ENCODE measurements at regions not wholly inside any gene's neighbourhood (a gene's known extent, or its start where the extent isn't known, plus 50 kb on each side); places are given as distances from the start of the nearest gene placed in this dataset.

GRCh38 chr4:38344929-38345328 lies 319.1 kb upstream of the KLF3 start:
- peaks cover 6% of the 10 kb centered on the region for H3K27me3 Mint-ChIP-seq (ENCODE audit: low read depth)
- peaks cover 12% of the 10 kb centered on the region in 2 donors for H3K36me3 Mint-ChIP-seq (ENCODE audit: insufficient read depth in 2 of 2)
- H3K4me3 Mint-ChIP-seq = no peak overlapping the region
- H3K9me3 Mint-ChIP-seq = peaks cover 12 to 13% of the 10 kb centered on the region in 2 donors
- H3K4me1 Mint-ChIP-seq (ENCODE audit: low read depth) = no peaks in the 10 kb centered on the region
- DNase-seq = no peak
- no peak overlapping the region for H3K27ac Mint-ChIP-seq
- no peak for ATAC-seq (replicated peaks in 1 of 2)

- peaks cover 17 to 24% of the 10 kb centered on the region in 2 donors for H3K9me3 Mint-ChIP-seq
- H3K27me3 Mint-ChIP-seq (ENCODE audit: low read depth) = peaks cover 6% of the 10 kb centered on the region
- H3K36me3 Mint-ChIP-seq (ENCODE audit: insufficient read depth in 2 of 2) = peaks cover 20 to 26% of the 10 kb centered on the region in 2 donors
- H3K27ac Mint-ChIP-seq = no peak overlapping the region
- ATAC-seq (replicated peaks in 1 of 2) = no peak
- H3K4me1 Mint-ChIP-seq (ENCODE audit: low read depth) = no peaks in the 10 kb centered on the region
- no peak overlapping the region for H3K4me3 Mint-ChIP-seq
- DNase-seq = no peak
These were observed 316.7 kb upstream of the KLF3 start for GRCh38 chr4:38347251-38347650.

GRCh38 chr4:38354421-38354820 lies 309.6 kb upstream of the KLF3 start:
- peaks cover 9 to 25% of the 10 kb centered on the region in 2 donors for H3K9me3 Mint-ChIP-seq
- no peak overlapping the region for H3K4me3 Mint-ChIP-seq
- H3K4me1 Mint-ChIP-seq (ENCODE audit: low read depth) = peaks cover 14% of the 10 kb centered on the region
- H3K27me3 Mint-ChIP-seq (ENCODE audit: low read depth) = no peaks in the 10 kb centered on the region
- no peak for ATAC-seq (replicated peaks in 1 of 2)
- no peak overlapping the region for H3K27ac Mint-ChIP-seq
- H3K36me3 Mint-ChIP-seq (ENCODE audit: insufficient read depth in 2 of 2) = peaks cover 12 to 20% of the 10 kb centered on the region in 2 donors
- DNase-seq = no peak

- H3K4me1 Mint-ChIP-seq (ENCODE audit: low read depth) = peaks cover 18% of the 10 kb centered on the region
- DNase-seq (no peak), ATAC-seq (replicated peaks in 1 of 2) (no peak)
- H3K27ac Mint-ChIP-seq = no peak overlapping the region
- no peaks in the 10 kb centered on the region for H3K27me3 Mint-ChIP-seq (ENCODE audit: low read depth)
- peaks cover 12 to 20% of the 10 kb centered on the region in 2 donors for H3K36me3 Mint-ChIP-seq (ENCODE audit: insufficient read depth in 2 of 2)
- no peak overlapping the region for H3K4me3 Mint-ChIP-seq
- H3K9me3 Mint-ChIP-seq = peaks cover 9 to 25% of the 10 kb centered on the region in 2 donors
These were observed 309.1 kb upstream of the KLF3 start for GRCh38 chr4:38354872-38355271.

GRCh38 chr4:38356686-38357085 lies 307.3 kb upstream of the KLF3 start:
- no peak overlapping the region for H3K27ac Mint-ChIP-seq
- H3K4me3 Mint-ChIP-seq = no peak overlapping the region
- H3K27me3 Mint-ChIP-seq (ENCODE audit: low read depth) = no peaks in the 10 kb centered on the region
- peaks cover 21% of the 10 kb centered on the region for H3K4me1 Mint-ChIP-seq (ENCODE audit: low read depth)
- ATAC-seq (replicated peaks in 1 of 2) = no peak
- peaks cover 4 to 15% of the 10 kb centered on the region in 2 donors for H3K9me3 Mint-ChIP-seq
- peaks cover 4 to 7% of the 10 kb centered on the region in 2 donors for H3K36me3 Mint-ChIP-seq (ENCODE audit: insufficient read depth in 2 of 2)
- DNase-seq = no peak

GRCh38 chr4:38357546-38357945 lies 306.5 kb upstream of the KLF3 start:
- Mint-ChIP-seq H3K9me3 (peaks cover 2 to 12% of the 10 kb centered on the region in 2 donors), H3K27ac (no peak overlapping the region), H3K4me1 (ENCODE audit: low read depth) (peaks cover 21% of the 10 kb centered on the region), H3K36me3 (ENCODE audit: insufficient read depth in 2 of 2) (peaks cover under 1 to 2% of the 10 kb centered on the region in 2 donors), H3K4me3 (no peak overlapping the region), H3K27me3 (ENCODE audit: low read depth) (no peaks in the 10 kb centered on the region)
- no peak for DNase-seq
- ATAC-seq (replicated peaks in 1 of 2) = no peak

GRCh38 chr4:38359113-38359512 lies 304.9 kb upstream of the KLF3 start:
- DNase-seq (no peak), ATAC-seq (replicated peaks in 1 of 2) (peak; percentile 62 to 67)
- peak overlapping the region in 1 of 2 donors; percentile 58 for H3K4me3 Mint-ChIP-seq
- H3K27ac Mint-ChIP-seq = peak overlapping the region; percentile 38
- no peaks in the 10 kb centered on the region for H3K27me3 Mint-ChIP-seq (ENCODE audit: low read depth)
- peaks cover 0 to 5% of the 10 kb centered on the region in 2 donors for H3K9me3 Mint-ChIP-seq
- H3K36me3 Mint-ChIP-seq (ENCODE audit: insufficient read depth in 2 of 2) = no peaks in the 10 kb centered on the region
- H3K4me1 Mint-ChIP-seq (ENCODE audit: low read depth) = peaks cover 21% of the 10 kb centered on the region

- Mint-ChIP-seq H3K27me3 (ENCODE audit: low read depth) (no peaks in the 10 kb centered on the region), H3K4me1 (ENCODE audit: low read depth) (peaks cover 21% of the 10 kb centered on the region), H3K9me3 (peaks cover 0 to 1% of the 10 kb centered on the region in 2 donors), H3K27ac (no peak overlapping the region), H3K36me3 (ENCODE audit: insufficient read depth in 2 of 2) (no peaks in the 10 kb centered on the region), H3K4me3 (no peak overlapping the region)
- DNase-seq = no peak
- no peak for ATAC-seq (replicated peaks in 1 of 2)
These were observed 303.8 kb upstream of the KLF3 start for GRCh38 chr4:38360201-38360600.

GRCh38 chr4:38364383-38364963 lies 299.5 kb upstream of the KLF3 start:
- no peak overlapping the region for H3K27ac Mint-ChIP-seq

GRCh38 chr4:38365261-38365660 lies 298.7 kb upstream of the KLF3 start:
- H3K4me1 Mint-ChIP-seq (ENCODE audit: low read depth) = peaks cover 21% of the 10 kb centered on the region
- no peaks in the 10 kb centered on the region for H3K9me3 Mint-ChIP-seq
- ATAC-seq (replicated peaks in 1 of 2) = no peak
- H3K27ac Mint-ChIP-seq = no peak overlapping the region
- no peaks in the 10 kb centered on the region for H3K36me3 Mint-ChIP-seq (ENCODE audit: insufficient read depth in 2 of 2)
- H3K27me3 Mint-ChIP-seq (ENCODE audit: low read depth) = no peaks in the 10 kb centered on the region
- H3K4me3 Mint-ChIP-seq = no peak overlapping the region
- DNase-seq = no peak

More at GRCh38 chr4:38364383-38364963, 299.5 kb upstream of the KLF3 start:
- H3K9me3 Mint-ChIP-seq = peaks cover 0 to 1% of the 10 kb centered on the region in 2 donors
- ATAC-seq (replicated peaks in 1 of 2) (no peak), DNase-seq (no peak)
- no peaks in the 10 kb centered on the region for H3K27me3 Mint-ChIP-seq (ENCODE audit: low read depth)
- no peaks in the 10 kb centered on the region for H3K36me3 Mint-ChIP-seq (ENCODE audit: insufficient read depth in 2 of 2)
- no peak overlapping the region for H3K4me3 Mint-ChIP-seq
- peaks cover 29% of the 10 kb centered on the region for H3K4me1 Mint-ChIP-seq (ENCODE audit: low read depth)

GRCh38 chr4:38365748-38366310 lies 298.2 kb upstream of the KLF3 start:
- Mint-ChIP-seq H3K36me3 (ENCODE audit: insufficient read depth in 2 of 2) (no peaks in the 10 kb centered on the region), H3K4me3 (no peak overlapping the region), H3K27me3 (ENCODE audit: low read depth) (no peaks in the 10 kb centered on the region), H3K4me1 (ENCODE audit: low read depth) (peaks cover 21% of the 10 kb centered on the region), H3K9me3 (no peaks in the 10 kb centered on the region), H3K27ac (no peak overlapping the region)
- ATAC-seq (replicated peaks in 1 of 2) (no peak), DNase-seq (no peak)

GRCh38 chr4:38366456-38366855 lies 297.5 kb upstream of the KLF3 start:
- DNase-seq (no peak), ATAC-seq (replicated peaks in 1 of 2) (no peak)
- Mint-ChIP-seq H3K27ac (no peak overlapping the region), H3K4me3 (no peak overlapping the region), H3K27me3 (ENCODE audit: low read depth) (no peaks in the 10 kb centered on the region), H3K4me1 (ENCODE audit: low read depth) (peaks cover 23% of the 10 kb centered on the region), H3K9me3 (no peaks in the 10 kb centered on the region), H3K36me3 (ENCODE audit: insufficient read depth in 2 of 2) (no peaks in the 10 kb centered on the region)

- ATAC-seq (replicated peaks in 1 of 2) = no peak
- H3K9me3 Mint-ChIP-seq = no peaks in the 10 kb centered on the region
- H3K27me3 Mint-ChIP-seq (ENCODE audit: low read depth) = no peaks in the 10 kb centered on the region
- no peak overlapping the region for H3K27ac Mint-ChIP-seq
- H3K4me3 Mint-ChIP-seq = no peak overlapping the region
- H3K36me3 Mint-ChIP-seq (ENCODE audit: insufficient read depth in 2 of 2) = peaks cover 0 to under 1% of the 10 kb centered on the region in 2 donors
- DNase-seq = no peak
- H3K4me1 Mint-ChIP-seq (ENCODE audit: low read depth) = peaks cover 29% of the 10 kb centered on the region
These were observed 297.0 kb upstream of the KLF3 start for GRCh38 chr4:38366997-38367396.
